ENCODE measurements at regions not wholly inside any gene's neighbourhood (a gene's known extent, or its start where the extent isn't known, plus 50 kb on each side); places are given as distances from the start of the nearest gene placed in this dataset.

DNA sequence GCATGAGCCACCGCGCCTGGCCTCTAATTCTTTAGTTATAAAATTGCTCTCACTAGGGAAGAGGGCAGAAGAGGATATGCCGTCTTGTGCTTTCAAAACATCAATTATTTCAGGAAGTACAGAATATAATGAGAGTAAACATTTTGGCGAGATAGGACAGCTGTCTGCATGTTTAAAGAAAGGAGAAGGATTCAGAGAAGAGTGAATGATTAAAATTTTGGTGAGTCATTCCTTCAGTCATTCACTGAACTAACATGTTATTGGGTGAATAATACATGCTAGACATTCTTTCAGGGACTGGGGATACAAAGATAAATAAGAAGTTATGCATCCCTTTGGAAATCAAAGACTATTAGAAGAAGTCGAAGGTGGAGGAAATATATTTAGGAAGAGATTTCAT, 590.3 kb upstream of the GOT2 start (continued):
- TF ChIP-seq, protein P1, sequence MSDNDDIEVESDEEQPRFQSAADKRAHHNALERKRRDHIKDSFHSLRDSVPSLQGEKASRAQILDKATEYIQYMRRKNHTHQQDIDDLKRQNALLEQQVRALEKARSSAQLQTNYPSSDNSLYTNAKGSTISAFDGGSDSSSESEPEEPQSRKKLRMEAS (IDR thresholded peaks at IDR 0.05) = no peak; the same call in 1 of the 2 replicates
- TF ChIP-seq FOSL2 (IDR thresholded peaks at IDR 0.05) (peak; percentile 87), FOSL2 (CRISPR knock-in tag; IDR thresholded peaks at IDR 0.05) (peak; percentile 96), CEBPB (IDR thresholded peaks at IDR 0.05) (peak in 1 of 2 experiments; percentile 50; a peak in 1 of 4 replicates), HDAC2 (IDR thresholded peaks at IDR 0.05) (no peak), NFE2L2 (conservative IDR thresholded peaks at IDR 0.05; ENCODE audit: low read length) (no peak), MAFK (IDR thresholded peaks at IDR 0.05; ENCODE audit: partially characterized antibody) (peak; percentile 74), CHD2 (IDR thresholded peaks at IDR 0.05; ENCODE audit: low read length, partially characterized antibody) (no peak), EHMT2 (IDR thresholded peaks at IDR 0.05; ENCODE audit: low read depth) (no peak)

DNA sequence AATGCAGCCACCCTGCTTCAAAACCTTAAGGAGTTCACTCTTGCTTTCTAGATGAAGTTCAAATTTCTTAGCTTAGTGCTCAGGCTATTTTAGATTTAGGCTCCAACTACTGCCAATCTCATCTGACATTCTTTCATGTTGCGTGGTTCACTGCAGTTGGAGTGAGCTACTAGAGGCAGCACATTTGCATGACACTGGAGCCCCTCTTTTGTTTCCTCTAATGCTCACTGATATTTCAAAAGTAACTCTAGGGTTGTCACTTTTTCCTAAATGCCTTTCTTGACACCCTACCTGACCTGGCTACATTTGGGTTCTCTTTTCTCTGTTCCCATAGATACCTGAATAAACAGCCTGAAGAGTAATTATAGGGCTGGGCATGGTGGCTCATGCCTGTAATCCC, 586.5 kb upstream of the GOT2 start:
- no peak for DNase-seq (ENCODE audit: low read depth in 1 of 2, low spot score in 1 of 2)
- H3K4me2 ChIP-seq = no peak overlapping the region
- H3K9me3 ChIP-seq = peaks cover 9% of the 10 kb centered on the region; the same call in 1 of the 3 replicates
- TF ChIP-seq SREBF2 (IDR thresholded peaks at IDR 0.05) (no peak), CHD2 (IDR thresholded peaks at IDR 0.05; ENCODE audit: low read length, partially characterized antibody) (no peak), ZFP36 (IDR thresholded peaks at IDR 0.05; ENCODE audit: borderline replicate concordance, partially characterized antibody) (no peak), HOXB5 (CRISPR knock-in tag; IDR thresholded peaks at IDR 0.05) (no peak), CBX8 (IDR thresholded peaks at IDR 0.05) (no peak), NFE2L2 (conservative IDR thresholded peaks at IDR 0.05; ENCODE audit: low read length) (no peak), EHMT2 (IDR thresholded peaks at IDR 0.05; ENCODE audit: low read depth) (no peak), PHF8 (IDR thresholded peaks at IDR 0.05; ENCODE audit: borderline replicate concordance, low read depth) (no peak), CHD4 (IDR thresholded peaks at IDR 0.05; ENCODE audit: borderline replicate concordance) (no peak), RAD21 (conservative IDR thresholded peaks at IDR 0.05 in 1 of 2, IDR thresholded peaks at IDR 0.05 in 1 of 2) (no peak), POLR2A (IDR thresholded peaks at IDR 0.05; ENCODE audit: low read length) (no peak), EHF (CRISPR knock-in tag; IDR thresholded peaks at IDR 0.05) (no peak), HOXB13 (CRISPR knock-in tag; IDR thresholded peaks at IDR 0.05; ENCODE audit: low read depth) (no peak), FOSB (CRISPR knock-in tag; IDR thresholded peaks at IDR 0.05) (no peak)
- TF ChIP-seq, protein P2, sequence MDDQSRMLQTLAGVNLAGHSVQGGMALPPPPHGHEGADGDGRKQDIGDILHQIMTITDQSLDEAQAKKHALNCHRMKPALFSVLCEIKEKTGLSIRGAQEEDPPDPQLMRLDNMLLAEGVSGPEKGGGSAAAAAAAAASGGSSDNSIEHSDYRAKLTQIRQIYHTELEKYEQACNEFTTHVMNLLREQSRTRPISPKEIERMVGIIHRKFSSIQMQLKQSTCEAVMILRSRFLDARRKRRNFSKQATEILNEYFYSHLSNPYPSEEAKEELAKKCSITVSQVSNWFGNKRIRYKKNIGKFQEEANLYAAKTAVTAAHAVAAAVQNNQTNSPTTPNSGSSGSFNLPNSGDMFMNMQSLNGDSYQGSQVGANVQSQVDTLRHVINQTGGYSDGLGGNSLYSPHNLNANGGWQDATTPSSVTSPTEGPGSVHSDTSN (IDR thresholded peaks at IDR 0.05) = no peak
- TF ChIP-seq, protein P3, sequence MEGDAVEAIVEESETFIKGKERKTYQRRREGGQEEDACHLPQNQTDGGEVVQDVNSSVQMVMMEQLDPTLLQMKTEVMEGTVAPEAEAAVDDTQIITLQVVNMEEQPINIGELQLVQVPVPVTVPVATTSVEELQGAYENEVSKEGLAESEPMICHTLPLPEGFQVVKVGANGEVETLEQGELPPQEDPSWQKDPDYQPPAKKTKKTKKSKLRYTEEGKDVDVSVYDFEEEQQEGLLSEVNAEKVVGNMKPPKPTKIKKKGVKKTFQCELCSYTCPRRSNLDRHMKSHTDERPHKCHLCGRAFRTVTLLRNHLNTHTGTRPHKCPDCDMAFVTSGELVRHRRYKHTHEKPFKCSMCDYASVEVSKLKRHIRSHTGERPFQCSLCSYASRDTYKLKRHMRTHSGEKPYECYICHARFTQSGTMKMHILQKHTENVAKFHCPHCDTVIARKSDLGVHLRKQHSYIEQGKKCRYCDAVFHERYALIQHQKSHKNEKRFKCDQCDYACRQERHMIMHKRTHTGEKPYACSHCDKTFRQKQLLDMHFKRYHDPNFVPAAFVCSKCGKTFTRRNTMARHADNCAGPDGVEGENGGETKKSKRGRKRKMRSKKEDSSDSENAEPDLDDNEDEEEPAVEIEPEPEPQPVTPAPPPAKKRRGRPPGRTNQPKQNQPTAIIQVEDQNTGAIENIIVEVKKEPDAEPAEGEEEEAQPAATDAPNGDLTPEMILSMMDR (IDR thresholded peaks at IDR 0.05) = no peak
- TF ChIP-seq, protein P1 (IDR thresholded peaks at IDR 0.05) = no peak
- 91% methylated on average over 1 of the region's 1 CpG for WGBS (ENCODE audit: missing lambda C conversion rate)
- POLR2A ChIA-PET = no interaction called here
- peaks cover 19% of the 10 kb centered on the region for H3K4me1 ChIP-seq
- no peak overlapping the region for H3K4me3 ChIP-seq
- CTCF ChIA-PET = interaction anchor here (1.1 kb wide), 1 partner anchor 12 kb away, joined by 3 read pairs; no protein-coding TSS in a partner anchor
- FAIRE-seq = no peak
- peak overlapping the region in 1 of 2 experiments; percentile 30; a peak in 1 of 6 replicates for H3K27ac ChIP-seq
- no peak for ATAC-seq

DNA sequence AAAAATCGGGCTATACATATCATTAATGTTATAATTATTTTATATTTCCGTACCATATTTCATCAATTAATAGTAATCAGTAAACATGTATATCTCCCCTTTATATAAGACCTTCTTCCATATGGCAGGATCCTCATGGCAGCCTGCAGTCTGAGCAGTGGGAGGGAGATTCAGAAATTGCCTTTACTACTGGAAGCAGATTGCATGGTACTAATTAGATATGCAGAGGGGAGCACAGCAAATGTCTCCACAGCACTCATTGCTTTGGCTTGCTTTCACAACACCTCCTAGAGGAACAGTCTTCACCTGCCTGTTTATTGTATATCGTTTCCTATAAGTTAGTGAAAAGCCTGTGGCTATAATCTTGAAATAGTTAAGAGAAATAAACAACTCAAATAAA, 585.8 kb upstream of the GOT2 start:
- peaks cover 11% of the 10 kb centered on the region for H3K4me1 ChIP-seq
- ATAC-seq (no peak), FAIRE-seq (no peak), DNase-seq (ENCODE audit: low read depth in 1 of 2, low spot score in 1 of 2) (no peak)
- no peak overlapping the region for H3K4me3 ChIP-seq
- H3K4me2 ChIP-seq = no peak overlapping the region
- POLR2A ChIA-PET = no interaction called here
- CTCF ChIA-PET = no interaction called here
- WGBS (ENCODE audit: missing lambda C conversion rate) = 74% methylated on average over 3 of the region's 3 CpGs
- no peak overlapping the region for H3K27ac ChIP-seq
- TF ChIP-seq NFE2L2 (conservative IDR thresholded peaks at IDR 0.05; ENCODE audit: low read length) = no peak
- peaks cover 9% of the 10 kb centered on the region; the same call in 1 of the 3 replicates for H3K9me3 ChIP-seq
